PC-3 (cell line): ENCODE measurements at regions not wholly inside any gene's neighbourhood (a gene's known extent, or its start where the extent isn't known, plus 50 kb on each side); places are given as distances from the start of the nearest gene placed in this dataset.

Source experiments
- ATAC-seq: fragments of 200-7000 bp; cut with Tn5 transposase; 2 replicates; pipeline ENCODE4 v1.9.1; 2020; ENCODE audit warnings: mild to moderate bottlenecking, moderate library complexity
- BruUV-seq: library from RNA; stranded (reverse); fragments of 400-500 nt; replicated peaks from 2 replicates; lab custom pipeline; 2021; lab: Mats Ljungman, UMichigan
- CTCF ChIA-PET: fragments of 300-600 bp; sonication (Branson Sonifier 250); formaldehyde crosslinking; loops from one replicate; lab custom pipeline; 2022; ENCODE audit warnings: antibody characterized with exemption; lab: Charles Lee
- POLR2A ChIA-PET: fragments of 300-600 bp; sonication (Branson Sonifier 250); formaldehyde crosslinking; loops from one replicate; lab custom pipeline; 2022; ENCODE audit warnings: antibody characterized with exemption; ENCODE audit not compliant: unreplicated experiment; lab: Charles Lee
- DNase-seq: peaks from one replicate; pipeline ENCODE4 v3.0.0-alpha.2; 2015
- H2AFZ ChIP-seq: fragments of 300-600 bp; sonication (generic); 2 replicates; pipeline ENCODE4 v1.6.0; 2016; ENCODE audit warnings: antibody characterized with exemption, low read length
- H3F3A ChIP-seq: fragments of 300-600 bp; sonication (generic); one replicate; pipeline ENCODE4 v1.6.0; 2017; ENCODE audit warnings: antibody characterized with exemption, low read length, control low read depth, mild to moderate bottlenecking; ENCODE audit not compliant: unreplicated experiment
- H3K27ac ChIP-seq: fragments of 300-600 bp; sonication (generic); 2 replicates; pipeline ENCODE4 v1.5.1; 2016; ENCODE audit warnings: mild to moderate bottlenecking, low read length
- H3K27me3 ChIP-seq: fragments of 300-600 bp; sonication (generic); 2 replicates; pipeline ENCODE4 v1.6.1; 2016; ENCODE audit warnings: low read length, mixed read lengths
- H3K36me3 ChIP-seq: fragments of 300-600 bp; sonication (generic); 2 replicates; pipeline ENCODE4 v1.6.1; 2016; ENCODE audit warnings: low read depth, mixed run types, low read length, mixed read lengths
- H3K4me1 ChIP-seq: fragments of 300-600 bp; sonication (generic); 2 replicates; pipeline ENCODE4 v1.5.1; 2016; ENCODE audit warnings: low read length; ENCODE audit not compliant: insufficient read depth
- H3K4me2 ChIP-seq: fragments of 300-600 bp; sonication (generic); 2 replicates; pipeline ENCODE4 v1.6.0; 2016; ENCODE audit warnings: low read length
- H3K4me3 ChIP-seq: fragments of 300-600 bp; sonication (generic); 2 replicates; pipeline ENCODE4 v1.5.1; 2016; ENCODE audit warnings: mild to moderate bottlenecking, low read length, mixed read lengths
- H3K79me2 ChIP-seq: fragments of 300-600 bp; sonication (generic); 2 replicates; pipeline ENCODE4 v1.6.1; 2017; ENCODE audit warnings: low read length, mixed read lengths
- H3K9ac ChIP-seq: fragments of 300-600 bp; sonication (generic); 2 replicates; pipeline ENCODE4 v1.6.0; 2016; ENCODE audit warnings: mild to moderate bottlenecking, low read length
- H3K9me2 ChIP-seq: fragments of 300-600 bp; sonication (generic); replicated peaks from 2 replicates; pipeline ENCODE4 v1.6.1; 2016; ENCODE audit warnings: mixed run types, low read length, mixed read lengths
- H3K9me3 ChIP-seq: fragments of 300-600 bp; sonication (generic); 2 replicates; pipeline ENCODE4 v1.6.1; 2016; ENCODE audit warnings: low read length, mixed read lengths
- H4K20me1 ChIP-seq: fragments of 300-600 bp; sonication (generic); 2 replicates; pipeline ENCODE4 v1.6.1; 2016; ENCODE audit warnings: low read length, mixed read lengths
- EZH2 ChIP-seq: fragments of 300-600 bp; sonication (generic); IDR thresholded peaks from one replicate; pipeline ENCODE4 v1.6.1; 2017; ENCODE audit warnings: antibody characterized with exemption, mild to moderate bottlenecking, low read length; ENCODE audit not compliant: unreplicated experiment
- EZH2phosphoT487 ChIP-seq: fragments of 300-600 bp; sonication (generic); IDR thresholded peaks from 2 replicates; pipeline ENCODE4 v1.6.1; 2018; ENCODE audit warnings: mild to moderate bottlenecking, antibody characterized with exemption, low read length, borderline replicate concordance
- intact Hi-C: fragments of 100-400 bp; cut with micrococcal nuclease; formaldehyde crosslinking; loops from 2 replicates; pipeline ENCODE4 v1.9.0; 2023
- TF ChIP-seq, protein P1 (sequence below): fragments of 300-600 bp; sonication (generic); conservative IDR thresholded peaks from 2 replicates; pipeline ENCODE4 v1.5.1; 2017; ENCODE audit warnings: antibody characterized with exemption, low read depth, mild to moderate bottlenecking, low read length

DNA sequence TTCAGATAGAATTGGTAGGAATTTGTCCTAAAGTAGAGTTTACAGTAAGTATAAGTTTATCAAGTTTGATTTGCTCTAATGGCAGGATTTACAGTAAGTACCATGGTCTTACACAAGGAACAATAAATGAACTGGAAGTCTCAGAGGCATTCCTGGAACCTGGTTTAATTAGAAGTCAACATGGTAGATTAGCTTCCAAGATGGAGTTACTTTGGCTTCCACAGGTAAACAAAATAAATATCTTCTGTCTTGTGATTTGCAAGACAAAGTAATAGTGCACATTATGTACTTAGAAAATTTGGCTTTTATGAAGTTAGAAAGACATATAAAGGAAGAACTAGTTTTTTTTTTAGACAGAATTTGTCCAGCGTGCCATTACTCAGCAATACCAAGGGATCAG lies 190.7 kb downstream of the GLUD2 start:
- no peak for ATAC-seq
- no peak overlapping the region for H3K9ac ChIP-seq
- no peaks in the 10 kb centered on the region for H3K36me3 ChIP-seq
- no peaks in the 10 kb centered on the region for H3K9me3 ChIP-seq
- no peaks in the 10 kb centered on the region for H3K79me2 ChIP-seq
- no peak for TF ChIP-seq EZH2
- TF ChIP-seq, protein P1, sequence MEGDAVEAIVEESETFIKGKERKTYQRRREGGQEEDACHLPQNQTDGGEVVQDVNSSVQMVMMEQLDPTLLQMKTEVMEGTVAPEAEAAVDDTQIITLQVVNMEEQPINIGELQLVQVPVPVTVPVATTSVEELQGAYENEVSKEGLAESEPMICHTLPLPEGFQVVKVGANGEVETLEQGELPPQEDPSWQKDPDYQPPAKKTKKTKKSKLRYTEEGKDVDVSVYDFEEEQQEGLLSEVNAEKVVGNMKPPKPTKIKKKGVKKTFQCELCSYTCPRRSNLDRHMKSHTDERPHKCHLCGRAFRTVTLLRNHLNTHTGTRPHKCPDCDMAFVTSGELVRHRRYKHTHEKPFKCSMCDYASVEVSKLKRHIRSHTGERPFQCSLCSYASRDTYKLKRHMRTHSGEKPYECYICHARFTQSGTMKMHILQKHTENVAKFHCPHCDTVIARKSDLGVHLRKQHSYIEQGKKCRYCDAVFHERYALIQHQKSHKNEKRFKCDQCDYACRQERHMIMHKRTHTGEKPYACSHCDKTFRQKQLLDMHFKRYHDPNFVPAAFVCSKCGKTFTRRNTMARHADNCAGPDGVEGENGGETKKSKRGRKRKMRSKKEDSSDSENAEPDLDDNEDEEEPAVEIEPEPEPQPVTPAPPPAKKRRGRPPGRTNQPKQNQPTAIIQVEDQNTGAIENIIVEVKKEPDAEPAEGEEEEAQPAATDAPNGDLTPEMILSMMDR = no peak
- no peak for TF ChIP-seq EZH2phosphoT487
- no peak overlapping the region for H3K4me3 ChIP-seq
- H3K27me3 ChIP-seq = no peaks in the 10 kb centered on the region
- H4K20me1 ChIP-seq = no peaks in the 10 kb centered on the region
- H2AFZ ChIP-seq = no peak overlapping the region
- POLR2A ChIA-PET = no interaction called here
- intact Hi-C loops = no loop called here
- H3K4me1 ChIP-seq = no peaks in the 10 kb centered on the region
- DNase-seq = no peak
- H3K9me2 ChIP-seq = no peaks in the 10 kb centered on the region
- H3K27ac ChIP-seq = no peak overlapping the region
- H3F3A ChIP-seq = no peaks in the 10 kb centered on the region
- no TSS peak for BruUV-seq
- no peak overlapping the region for H3K4me2 ChIP-seq
- CTCF ChIA-PET = no interaction called here

GRCh38 chrX:121244511-121244910 lies 197.1 kb downstream of the GLUD2 start:
- Histone ChIP-seq H3K36me3 (no peaks in the 10 kb centered on the region), H3K4me2 (no peak overlapping the region), H3K4me1 (no peaks in the 10 kb centered on the region), H3F3A (no peaks in the 10 kb centered on the region), H3K79me2 (no peaks in the 10 kb centered on the region), H3K4me3 (no peak overlapping the region), H3K27ac (no peak overlapping the region), H2AFZ (no peak overlapping the region), H3K9ac (no peak overlapping the region), H4K20me1 (no peaks in the 10 kb centered on the region), H3K9me2 (no peaks in the 10 kb centered on the region), H3K27me3 (no peaks in the 10 kb centered on the region), H3K9me3 (no peaks in the 10 kb centered on the region)
- intact Hi-C loops = no loop called here
- ChIA-PET POLR2A (no interaction called here), CTCF (no interaction called here)
- no peak for DNase-seq
- no peak for ATAC-seq
- BruUV-seq = no TSS peak
- TF ChIP-seq EZH2phosphoT487 (no peak), EZH2 (no peak)
- TF ChIP-seq, protein P1 = no peak

- no peaks in the 10 kb centered on the region for H3K27me3 ChIP-seq
- no peaks in the 10 kb centered on the region for H3F3A ChIP-seq
- POLR2A ChIA-PET = no interaction called here
- TF ChIP-seq EZH2phosphoT487 = no peak
- TF ChIP-seq EZH2 = no peak
- TF ChIP-seq, protein P1 = no peak
- H2AFZ ChIP-seq = no peak overlapping the region
- no peaks in the 10 kb centered on the region for H3K79me2 ChIP-seq
- H4K20me1 ChIP-seq = no peaks in the 10 kb centered on the region
- DNase-seq = no peak
- no peak overlapping the region for H3K27ac ChIP-seq
- no peaks in the 10 kb centered on the region for H3K36me3 ChIP-seq
- no peaks in the 10 kb centered on the region for H3K9me3 ChIP-seq
- CTCF ChIA-PET = no interaction called here
- BruUV-seq = no TSS peak
- ATAC-seq = no peak
- no peak overlapping the region for H3K9ac ChIP-seq
- intact Hi-C loops = no loop called here
- H3K4me3 ChIP-seq = no peak overlapping the region
- no peaks in the 10 kb centered on the region for H3K4me1 ChIP-seq
- no peak overlapping the region for H3K4me2 ChIP-seq
- H3K9me2 ChIP-seq = no peaks in the 10 kb centered on the region
Observed at GRCh38 chrX:121245763-121246162, 198.4 kb downstream of the GLUD2 start.
